ENCODE measurements at regions not wholly inside any gene's neighbourhood (a gene's known extent, or its start where the extent isn't known, plus 50 kb on each side); places are given as distances from the start of the nearest gene placed in this dataset.

DNA sequence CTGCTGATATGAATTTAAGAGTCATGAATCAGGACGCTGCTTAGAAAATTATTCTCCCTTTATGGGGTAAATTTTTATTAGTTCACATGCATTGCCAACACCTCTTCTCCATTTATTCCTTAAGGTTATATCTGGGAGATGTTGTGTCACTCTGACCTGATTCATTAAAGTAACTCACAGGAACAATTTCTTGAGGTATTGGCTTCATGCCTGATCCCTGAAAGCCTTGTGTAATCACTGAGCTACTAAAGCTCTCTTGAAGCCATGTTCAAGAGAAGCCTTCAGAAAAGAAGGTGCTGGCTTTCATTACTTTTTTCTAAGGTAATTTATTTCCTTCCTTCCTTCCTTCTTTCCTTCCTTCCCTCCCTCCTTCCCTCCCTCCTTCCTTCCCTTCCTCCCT lies 420.6 kb downstream of the RAB38 start:
- DNase-seq (ENCODE audit: low spot score in 2 of 2) = no peak
- H3K4me3 ChIP-seq (ENCODE audit: low read depth, poor library complexity, severe bottlenecking) = no peak overlapping the region
- intact Hi-C loops (cut with DNase I; ENCODE audit: low total_unique reads) = no loop called here
- TF ChIP-seq, protein P1, sequence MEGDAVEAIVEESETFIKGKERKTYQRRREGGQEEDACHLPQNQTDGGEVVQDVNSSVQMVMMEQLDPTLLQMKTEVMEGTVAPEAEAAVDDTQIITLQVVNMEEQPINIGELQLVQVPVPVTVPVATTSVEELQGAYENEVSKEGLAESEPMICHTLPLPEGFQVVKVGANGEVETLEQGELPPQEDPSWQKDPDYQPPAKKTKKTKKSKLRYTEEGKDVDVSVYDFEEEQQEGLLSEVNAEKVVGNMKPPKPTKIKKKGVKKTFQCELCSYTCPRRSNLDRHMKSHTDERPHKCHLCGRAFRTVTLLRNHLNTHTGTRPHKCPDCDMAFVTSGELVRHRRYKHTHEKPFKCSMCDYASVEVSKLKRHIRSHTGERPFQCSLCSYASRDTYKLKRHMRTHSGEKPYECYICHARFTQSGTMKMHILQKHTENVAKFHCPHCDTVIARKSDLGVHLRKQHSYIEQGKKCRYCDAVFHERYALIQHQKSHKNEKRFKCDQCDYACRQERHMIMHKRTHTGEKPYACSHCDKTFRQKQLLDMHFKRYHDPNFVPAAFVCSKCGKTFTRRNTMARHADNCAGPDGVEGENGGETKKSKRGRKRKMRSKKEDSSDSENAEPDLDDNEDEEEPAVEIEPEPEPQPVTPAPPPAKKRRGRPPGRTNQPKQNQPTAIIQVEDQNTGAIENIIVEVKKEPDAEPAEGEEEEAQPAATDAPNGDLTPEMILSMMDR (IDR thresholded peaks at IDR 0.05) = no peak
- no peak for TF ChIP-seq POLR2A (IDR thresholded peaks at IDR 0.05)
- WGBS, 2 donors = 69 to 71% methylated on average over 1 of the region's 1 CpG

- WGBS, 2 donors = 83 to 85% methylated on average over 2 of the region's 2 CpGs
- no peak overlapping the region for H3K4me3 ChIP-seq (ENCODE audit: low read depth, poor library complexity, severe bottlenecking)
- DNase-seq (ENCODE audit: low spot score in 2 of 2) = no peak
- intact Hi-C loops (cut with DNase I; ENCODE audit: low total_unique reads) = no loop called here
- TF ChIP-seq, protein P1 (IDR thresholded peaks at IDR 0.05) = no peak
- no peak for TF ChIP-seq POLR2A (IDR thresholded peaks at IDR 0.05)
Measured at GRCh38 chr11:87753143-87753542, 422.1 kb downstream of the RAB38 start.

DNA sequence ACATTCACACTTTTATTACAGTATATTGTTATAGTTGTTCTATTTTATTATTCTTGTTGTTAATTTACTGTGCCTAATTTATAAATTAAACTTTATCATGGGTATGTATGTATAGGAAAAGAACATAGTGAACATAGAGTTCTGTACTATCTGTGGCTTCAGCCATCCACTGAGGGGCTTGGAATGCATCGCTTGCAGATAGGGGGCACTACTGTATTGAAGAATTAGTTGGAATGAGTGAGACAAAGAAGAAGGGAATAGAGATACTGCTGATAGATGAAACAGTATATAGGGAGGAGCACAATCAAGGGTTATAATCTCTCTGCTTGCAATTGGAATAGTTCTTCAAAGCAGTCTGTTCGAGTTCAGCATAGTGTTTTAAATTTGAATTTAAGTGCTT lies 432.2 kb downstream of the RAB38 start:
- H3K4me3 ChIP-seq (ENCODE audit: low read depth, poor library complexity, severe bottlenecking) = no peak overlapping the region
- intact Hi-C loops (cut with DNase I; ENCODE audit: low total_unique reads) = no loop called here
- 41 to 53% methylated on average over 2 of the region's 2 CpGs for WGBS, 2 donors
- TF ChIP-seq, protein P1 (IDR thresholded peaks at IDR 0.05) = no peak
- TF ChIP-seq POLR2A (IDR thresholded peaks at IDR 0.05) = no peak
- no peak for DNase-seq (ENCODE audit: low spot score in 2 of 2)

GRCh38 chr11:87740968-87741367 lies 434.3 kb downstream of the RAB38 start:
- intact Hi-C loops (cut with DNase I; ENCODE audit: low total_unique reads) = no loop called here
- no peak overlapping the region for H3K4me3 ChIP-seq (ENCODE audit: low read depth, poor library complexity, severe bottlenecking)
- WGBS, 2 donors = 68 to 78% methylated on average over 3 of the region's 3 CpGs
- no peak for DNase-seq (ENCODE audit: low spot score in 2 of 2)
- TF ChIP-seq, protein P1 (IDR thresholded peaks at IDR 0.05) = no peak

DNA sequence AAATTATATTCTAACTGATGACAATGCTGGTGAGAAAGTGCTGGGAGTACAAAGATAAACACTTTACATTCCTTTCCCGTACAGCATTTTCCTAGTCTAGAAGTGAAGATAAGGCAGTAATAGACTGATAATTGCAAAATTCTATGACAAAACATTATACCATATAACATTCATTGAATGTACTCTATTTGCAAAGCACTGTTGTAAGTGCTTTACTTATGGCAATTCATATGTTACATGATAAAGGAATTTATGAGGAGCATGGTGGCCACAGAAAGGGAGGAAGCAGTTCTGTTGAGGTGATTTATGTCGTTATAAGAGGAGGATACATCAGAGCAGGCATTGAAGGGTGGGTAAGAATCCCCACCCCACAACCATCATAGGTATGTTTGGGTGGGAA lies 434.8 kb downstream of the RAB38 start:
- WGBS, 2 donors = 55 to 71% methylated on average over 2 of the region's 2 CpGs
- intact Hi-C loops (cut with DNase I; ENCODE audit: low total_unique reads) = no loop called here
- no peak overlapping the region for H3K4me3 ChIP-seq (ENCODE audit: low read depth, poor library complexity, severe bottlenecking)
- no peak for DNase-seq (ENCODE audit: low spot score in 2 of 2)
- TF ChIP-seq, protein P1 (IDR thresholded peaks at IDR 0.05) = no peak
- TF ChIP-seq POLR2A (IDR thresholded peaks at IDR 0.05) = no peak

DNA sequence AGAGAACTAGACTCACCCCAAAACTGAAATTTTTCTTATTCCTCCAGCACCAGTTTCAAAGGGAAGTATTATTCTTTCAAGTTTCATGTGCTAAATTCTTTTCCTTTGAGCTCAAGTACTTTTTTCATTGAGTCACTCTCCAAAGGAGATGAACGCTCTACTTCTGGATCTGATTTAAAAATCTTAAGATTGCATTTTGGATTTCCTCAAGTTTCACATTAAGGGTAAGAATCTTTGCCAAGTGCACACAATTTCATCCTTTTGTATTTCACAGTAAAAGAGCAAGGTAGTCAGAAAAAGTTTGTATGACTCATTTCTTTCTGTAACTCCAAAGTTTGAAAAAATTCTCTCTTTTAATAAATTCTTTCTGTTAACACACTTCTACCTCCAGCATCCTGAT lies 435.5 kb downstream of the RAB38 start:
- 26 to 31% methylated on average over 1 of the region's 1 CpG for WGBS, 2 donors

More for the DNA sequence above, 435.5 kb downstream of the RAB38 start:
- TF ChIP-seq, protein P1 (IDR thresholded peaks at IDR 0.05) = no peak
- no peak for TF ChIP-seq POLR2A (IDR thresholded peaks at IDR 0.05)
- intact Hi-C loops (cut with DNase I; ENCODE audit: low total_unique reads) = no loop called here
- DNase-seq (ENCODE audit: low spot score in 2 of 2) = no peak
- no peak overlapping the region for H3K4me3 ChIP-seq (ENCODE audit: low read depth, poor library complexity, severe bottlenecking)

Measured in lower leg skin (tissue), 4 donors.